Endothelial cell (in vitro differentiated cells): ENCODE measurements at regions not wholly inside any gene's neighbourhood (a gene's known extent, or its start where the extent isn't known, plus 50 kb on each side); places are given as distances from the start of the nearest gene placed in this dataset.
"Not testable (repeated sequence)": the region's sequence is repeated elsewhere in the genome, so short reads cannot be mapped to it uniquely, and the experiment has no call there.

ENCODE experiments used
- DNase-seq: peaks from one replicate; pipeline ENCODE4 v3.0.0; 2021; ENCODE audit warnings: low spot score
- H3K27ac Mint-ChIP-seq: one replicate; pipeline ENCODE4 v1.8.0; 2021; ENCODE audit warnings: mixed read lengths, inconsistent platforms; ENCODE audit not compliant: unreplicated experiment
- H3K27me3 Mint-ChIP-seq: one replicate; pipeline ENCODE4 v1.8.0; 2021; ENCODE audit warnings: mild to moderate bottlenecking, moderate library complexity, mixed read lengths, inconsistent platforms; ENCODE audit not compliant: unreplicated experiment
- H3K36me3 Mint-ChIP-seq: one replicate; pipeline ENCODE4 v1.8.0; 2021; ENCODE audit warnings: mild to moderate bottlenecking, low read depth, mixed read lengths, inconsistent platforms; ENCODE audit not compliant: unreplicated experiment
- H3K4me1 Mint-ChIP-seq: one replicate; pipeline ENCODE4 v1.8.0; 2021; ENCODE audit warnings: mild to moderate bottlenecking, mixed read lengths, inconsistent platforms; ENCODE audit not compliant: unreplicated experiment
- H3K4me3 Mint-ChIP-seq: one replicate; pipeline ENCODE4 v1.8.0; 2021; ENCODE audit warnings: mild to moderate bottlenecking, mixed read lengths, inconsistent platforms; ENCODE audit not compliant: unreplicated experiment
- H3K9me3 Mint-ChIP-seq: one replicate; pipeline ENCODE4 v1.8.0; 2021; ENCODE audit warnings: mixed read lengths, inconsistent platforms; ENCODE audit not compliant: unreplicated experiment
- CTCF ChIP-seq: fragments of 200-600 bp; sonication (generic); IDR thresholded peaks from one replicate; pipeline ENCODE4 v1.5.0; 2021; ENCODE audit warnings: antibody characterized with exemption; ENCODE audit not compliant: unreplicated experiment

- Mint-ChIP-seq H3K27ac (no peak overlapping the region), H3K4me3 (no peak overlapping the region), H3K27me3 (no peaks in the 10 kb centered on the region), H3K4me1 (no peaks in the 10 kb centered on the region), H3K9me3 (no peaks in the 10 kb centered on the region), H3K36me3 (no peaks in the 10 kb centered on the region)
- no peak for DNase-seq
- TF ChIP-seq CTCF, result no peak
Measured at GRCh38 chr5:91486638-91487037, 103.5 kb upstream of the ARRDC3 start.

GRCh38 chr5:91484662-91485061, 101.5 kb upstream of the ARRDC3 start:
- TF ChIP-seq CTCF, result no peak
- Mint-ChIP-seq H3K4me3 (no peak overlapping the region), H3K4me1 (no peaks in the 10 kb centered on the region), H3K9me3 (no peaks in the 10 kb centered on the region), H3K27me3 (no peaks in the 10 kb centered on the region), H3K27ac (no peak overlapping the region), H3K36me3 (no peaks in the 10 kb centered on the region)
- no peak for DNase-seq

GRCh38 chr5:91479376-91479775, 96.3 kb upstream of the ARRDC3 start:
- not testable (repeated sequence) for H3K27me3 Mint-ChIP-seq, H3K36me3 Mint-ChIP-seq, H3K9me3 Mint-ChIP-seq, DNase-seq, H3K4me3 Mint-ChIP-seq, H3K4me1 Mint-ChIP-seq, H3K27ac Mint-ChIP-seq

GRCh38 chr5:91478096-91478495, 95.0 kb upstream of the ARRDC3 start:
- Mint-ChIP-seq H3K9me3 (no peaks in the 10 kb centered on the region), H3K4me1 (no peaks in the 10 kb centered on the region), H3K27ac (no peak overlapping the region), H3K27me3 (no peaks in the 10 kb centered on the region), H3K4me3 (no peak overlapping the region), H3K36me3 (no peaks in the 10 kb centered on the region)
- DNase-seq, result no peak
- no peak for TF ChIP-seq CTCF

GRCh38 chr5:91477408-91477807, 94.3 kb upstream of the ARRDC3 start:
- Mint-ChIP-seq H3K27ac (no peak overlapping the region), H3K9me3 (no peaks in the 10 kb centered on the region), H3K36me3 (no peaks in the 10 kb centered on the region), H3K4me3 (no peak overlapping the region), H3K4me1 (no peaks in the 10 kb centered on the region), H3K27me3 (no peaks in the 10 kb centered on the region)
- TF ChIP-seq CTCF, result no peak
- no peak for DNase-seq

GRCh38 chr5:91474201-91474600, 91.1 kb upstream of the ARRDC3 start:
- H3K36me3 Mint-ChIP-seq, result no peaks in the 10 kb centered on the region
- H3K4me1 Mint-ChIP-seq, result no peaks in the 10 kb centered on the region
- TF ChIP-seq CTCF, result no peak
- no peak for DNase-seq
- no peaks in the 10 kb centered on the region for H3K27me3 Mint-ChIP-seq
- H3K27ac Mint-ChIP-seq, result no peak overlapping the region
- no peak overlapping the region for H3K4me3 Mint-ChIP-seq
- H3K9me3 Mint-ChIP-seq, result no peaks in the 10 kb centered on the region
